Testis (tissue), 2 donors: ENCODE measurements at regions not wholly inside any gene's neighbourhood (a gene's known extent, or its start where the extent isn't known, plus 50 kb on each side); places are given as distances from the start of the nearest gene placed in this dataset.
"Not testable (repeated sequence)": the region's sequence is repeated elsewhere in the genome, so short reads cannot be mapped to it uniquely, and the experiment has no call there.

Experiments used
- CTCF ChIP-seq, 3 experiments: fragments of 450-650 bp in 2 of 3; fragments of 200-600 bp in 1 of 3; sonication (generic) in 1 of 3; IDR thresholded peaks; one replicate each; pipeline ENCODE4 v1.5.1; 2016 to 2019; ENCODE audit warnings: antibody characterized with exemption in 3 of 3, mild to moderate bottlenecking in 2 of 3, moderate library complexity in 1 of 3
- POLR2A ChIP-seq: fragments of 450-650 bp; IDR thresholded peaks from one replicate; pipeline ENCODE4 v1.6.1; 2017; ENCODE audit warnings: antibody characterized with exemption, mild to moderate bottlenecking, moderate library complexity

GRCh38 chr9:63812822-63813221 is 1472.2 kb downstream of the FOXD4L5 start:
- TF ChIP-seq CTCF (IDR thresholded peaks at IDR 0.05); POLR2A: not testable (repeated sequence)
